ENCODE measurements at regions not wholly inside any gene's neighbourhood (a gene's known extent, or its start where the extent isn't known, plus 50 kb on each side); places are given as distances from the start of the nearest gene placed in this dataset.

GRCh38 chr21:19031953-19032352 is 628.4 kb upstream of the TMPRSS15 start:
- Mint-ChIP-seq H3K27ac (no peak overlapping the region), H3K9me3 (peaks cover 19% of the 10 kb centered on the region), H3K36me3 (ENCODE audit: low read depth) (no peaks in the 10 kb centered on the region), H3K27me3 (no peaks in the 10 kb centered on the region), H3K4me3 (no peak overlapping the region), H3K4me1 (ENCODE audit: low read depth) (no peaks in the 10 kb centered on the region)
- ChIA-PET POLR2A (no interaction called here), CTCF (no interaction called here)
- no peak for TF ChIP-seq CTCF (IDR thresholded peaks at IDR 0.05)
- DNase-seq (no peak), ATAC-seq (no peak)
- intact Hi-C loops (cut with micrococcal nuclease), result no loop called here

- Mint-ChIP-seq H3K4me1 (ENCODE audit: low read depth) (no peaks in the 10 kb centered on the region), H3K36me3 (ENCODE audit: low read depth) (no peaks in the 10 kb centered on the region), H3K27me3 (no peaks in the 10 kb centered on the region), H3K9me3 (peaks cover 16% of the 10 kb centered on the region), H3K4me3 (no peak overlapping the region), H3K27ac (no peak overlapping the region)
- DNase-seq, result no peak
- POLR2A ChIA-PET, result no interaction called here
- intact Hi-C loops (cut with micrococcal nuclease), result no loop called here
- no peak for ATAC-seq
- CTCF ChIA-PET, result no interaction called here
- TF ChIP-seq CTCF (IDR thresholded peaks at IDR 0.05), result no peak
These were observed 630.5 kb upstream of the TMPRSS15 start for GRCh38 chr21:19034041-19034440.

- no peaks in the 10 kb centered on the region for H3K36me3 Mint-ChIP-seq (ENCODE audit: low read depth)
- DNase-seq (no peak), ATAC-seq (no peak)
- H3K27ac Mint-ChIP-seq, result no peak overlapping the region
- H3K4me1 Mint-ChIP-seq (ENCODE audit: low read depth), result no peaks in the 10 kb centered on the region
- no peaks in the 10 kb centered on the region for H3K27me3 Mint-ChIP-seq
- TF ChIP-seq CTCF (IDR thresholded peaks at IDR 0.05), result no peak
- intact Hi-C loops (cut with micrococcal nuclease), result no loop called here
- no peak overlapping the region for H3K4me3 Mint-ChIP-seq
- H3K9me3 Mint-ChIP-seq, result peaks cover 11% of the 10 kb centered on the region
- POLR2A ChIA-PET, result no interaction called here
- CTCF ChIA-PET, result no interaction called here
These were observed 631.0 kb upstream of the TMPRSS15 start for GRCh38 chr21:19034560-19034959.

GRCh38 chr21:19045876-19046275 is 642.3 kb upstream of the TMPRSS15 start:
- H3K4me1 Mint-ChIP-seq (ENCODE audit: low read depth), result no peaks in the 10 kb centered on the region
- ATAC-seq (no peak), DNase-seq (no peak)
- CTCF ChIA-PET, result no interaction called here
- no peaks in the 10 kb centered on the region for H3K36me3 Mint-ChIP-seq (ENCODE audit: low read depth)
- H3K9me3 Mint-ChIP-seq, result peaks cover 13% of the 10 kb centered on the region
- no peaks in the 10 kb centered on the region for H3K27me3 Mint-ChIP-seq
- no peak for TF ChIP-seq CTCF (IDR thresholded peaks at IDR 0.05)
- intact Hi-C loops (cut with micrococcal nuclease), result no loop called here
- H3K4me3 Mint-ChIP-seq, result no peak overlapping the region
- H3K27ac Mint-ChIP-seq, result no peak overlapping the region
- POLR2A ChIA-PET, result no interaction called here

GRCh38 chr21:19048098-19048672 is 644.6 kb upstream of the TMPRSS15 start:
- DNase-seq (no peak), ATAC-seq (no peak)
- intact Hi-C loops (cut with micrococcal nuclease), result no loop called here
- POLR2A ChIA-PET, result no interaction called here
- Mint-ChIP-seq H3K9me3 (peaks cover 14% of the 10 kb centered on the region), H3K36me3 (ENCODE audit: low read depth) (no peaks in the 10 kb centered on the region), H3K27me3 (no peaks in the 10 kb centered on the region), H3K4me3 (no peak overlapping the region), H3K4me1 (ENCODE audit: low read depth) (no peaks in the 10 kb centered on the region), H3K27ac (no peak overlapping the region)
- CTCF ChIA-PET, result no interaction called here
- no peak for TF ChIP-seq CTCF (IDR thresholded peaks at IDR 0.05)
